ENCODE measurements at regions not wholly inside any gene's neighbourhood (a gene's known extent, or its start where the extent isn't known, plus 50 kb on each side); places are given as distances from the start of the nearest gene placed in this dataset.

DNA sequence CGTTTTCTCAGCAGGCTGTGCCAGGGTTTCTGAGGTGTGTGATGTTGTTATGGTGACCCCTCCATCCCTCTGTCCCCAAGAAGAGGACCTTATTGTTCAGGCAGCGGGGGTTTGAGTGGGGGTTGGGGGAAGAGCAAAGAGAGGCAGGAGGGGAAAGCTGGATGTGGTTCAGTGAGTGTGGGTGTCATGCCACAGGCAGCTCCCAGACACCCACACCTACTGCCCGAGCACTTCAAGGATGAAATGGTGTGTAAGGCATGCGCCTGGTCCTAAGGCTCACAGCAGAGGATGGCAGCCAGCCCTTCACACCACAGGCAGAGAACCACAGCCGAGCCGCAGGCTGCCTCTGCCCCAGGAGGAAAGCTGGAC lies 49.9 kb upstream of the STUM start:
- ChIA-PET POLR2A (no interaction called here), CTCF (no interaction called here)
- Histone ChIP-seq H3K27ac (ENCODE audit: low read depth, low read length) (no peak overlapping the region), H3K27me3 (ENCODE audit: control insufficient read depth, insufficient read depth, low read length) (no peaks in the 10 kb centered on the region), H3K4me3 (ENCODE audit: low read depth, low read length) (no peak overlapping the region), H3K9me3 (ENCODE audit: control insufficient read depth, insufficient read depth, low read length) (no peaks in the 10 kb centered on the region)
- no peak for DNase-seq (ENCODE audit: low read depth, low spot score)
- TF ChIP-seq, protein P1, sequence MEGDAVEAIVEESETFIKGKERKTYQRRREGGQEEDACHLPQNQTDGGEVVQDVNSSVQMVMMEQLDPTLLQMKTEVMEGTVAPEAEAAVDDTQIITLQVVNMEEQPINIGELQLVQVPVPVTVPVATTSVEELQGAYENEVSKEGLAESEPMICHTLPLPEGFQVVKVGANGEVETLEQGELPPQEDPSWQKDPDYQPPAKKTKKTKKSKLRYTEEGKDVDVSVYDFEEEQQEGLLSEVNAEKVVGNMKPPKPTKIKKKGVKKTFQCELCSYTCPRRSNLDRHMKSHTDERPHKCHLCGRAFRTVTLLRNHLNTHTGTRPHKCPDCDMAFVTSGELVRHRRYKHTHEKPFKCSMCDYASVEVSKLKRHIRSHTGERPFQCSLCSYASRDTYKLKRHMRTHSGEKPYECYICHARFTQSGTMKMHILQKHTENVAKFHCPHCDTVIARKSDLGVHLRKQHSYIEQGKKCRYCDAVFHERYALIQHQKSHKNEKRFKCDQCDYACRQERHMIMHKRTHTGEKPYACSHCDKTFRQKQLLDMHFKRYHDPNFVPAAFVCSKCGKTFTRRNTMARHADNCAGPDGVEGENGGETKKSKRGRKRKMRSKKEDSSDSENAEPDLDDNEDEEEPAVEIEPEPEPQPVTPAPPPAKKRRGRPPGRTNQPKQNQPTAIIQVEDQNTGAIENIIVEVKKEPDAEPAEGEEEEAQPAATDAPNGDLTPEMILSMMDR (IDR thresholded peaks at IDR 0.05; ENCODE audit: low read depth, low read length) = no peak
